ENCODE measurements at regions not wholly inside any gene's neighbourhood (a gene's known extent, or its start where the extent isn't known, plus 50 kb on each side); places are given as distances from the start of the nearest gene placed in this dataset.
A peak's percentile ranks its signal among the peaks of the same experiment; 100 is the strongest.

DNA sequence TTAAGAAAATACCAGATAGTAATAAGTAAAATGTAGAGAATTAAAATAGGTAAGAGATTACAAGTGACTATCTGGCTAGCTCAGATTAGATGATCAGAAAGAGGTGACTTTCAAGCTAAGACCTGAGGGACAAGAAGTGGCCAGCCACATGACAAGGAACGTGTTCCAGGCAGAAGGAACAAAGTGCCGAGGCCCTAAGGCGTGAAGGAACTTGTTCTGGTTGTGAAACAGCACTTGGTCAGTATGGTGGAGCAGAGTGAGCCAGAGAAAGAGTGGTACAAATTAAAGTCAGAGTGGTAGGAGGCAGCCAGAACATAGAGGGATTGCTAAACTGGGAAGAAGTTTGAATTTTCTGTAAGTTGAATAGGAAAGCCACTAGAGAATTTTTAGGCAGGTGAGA lies 73.6 kb downstream of the ADRB2 start:
- Histone ChIP-seq H3K4me1 (peaks cover 0 to 11% (median 3%) of the 10 kb centered on the region in 12 donors), H3K27me3 (no peaks in the 10 kb centered on the region), H3K9me3 (peaks cover 0 to 14% (median 0%) of the 10 kb centered on the region in 12 donors), H3K36me3 (no peaks in the 10 kb centered on the region), H3K27ac (no peak overlapping the region), H3K4me3 (no peak overlapping the region)
- TF ChIP-seq CTCF (IDR thresholded peaks at IDR 0.05) (no peak), POLR2A (IDR thresholded peaks at IDR 0.05) (no peak)
- intact Hi-C loops (cut with DNase I): loop anchor here in 1 of 10 donors (5.0 kb wide), 1 partner anchor 33 kb away; no protein-coding TSS in a partner anchor
- WGBS, 4 donors: 77 to 93% (median 83%) methylated on average over 3 of the region's 3 CpGs
- ATAC-seq (no peak), DNase-seq (no peak)

- WGBS, 4 donors: 77 to 88% (median 84%) methylated on average over 2 of the region's 2 CpGs
- DNase-seq (no peak), ATAC-seq (no peak)
- no peaks in the 10 kb centered on the region for H3K27me3 ChIP-seq
- H3K36me3 ChIP-seq: no peaks in the 10 kb centered on the region
- peaks cover 0 to 19% (median 5%) of the 10 kb centered on the region in 12 donors for H3K4me1 ChIP-seq
- intact Hi-C loops (cut with DNase I): loop anchor here in 1 of 10 donors (5.0 kb wide), 1 partner anchor 35 kb away; no protein-coding TSS in a partner anchor
- H3K9me3 ChIP-seq: no peaks in the 10 kb centered on the region
- TF ChIP-seq POLR2A (IDR thresholded peaks at IDR 0.05): no peak
- no peak for TF ChIP-seq CTCF (IDR thresholded peaks at IDR 0.05)
- no peak overlapping the region for H3K4me3 ChIP-seq
- no peak overlapping the region for H3K27ac ChIP-seq
Measured at GRCh38 chr5:148902478-148902877, 76.1 kb downstream of the ADRB2 start.

DNA sequence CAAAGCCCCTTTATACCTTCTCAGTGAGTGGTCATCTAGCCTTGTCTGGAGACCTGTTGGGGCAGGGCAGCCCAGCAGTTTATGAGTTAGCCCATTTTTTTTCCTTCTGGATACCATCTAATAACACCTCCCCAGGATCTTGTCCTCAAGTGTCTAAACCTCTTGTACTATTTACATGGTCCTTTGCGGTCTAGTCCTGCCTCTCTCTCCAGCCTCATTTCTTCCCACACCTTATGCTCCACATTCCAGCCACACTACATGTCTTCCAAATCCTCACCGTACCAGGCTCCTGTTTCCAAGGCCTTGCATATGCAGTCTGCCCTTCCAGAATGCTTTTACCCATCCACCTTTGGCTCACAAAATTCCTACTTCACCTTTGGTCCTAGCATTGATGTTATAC lies 77.2 kb downstream of the ADRB2 start:
- no peaks in the 10 kb centered on the region for H3K9me3 ChIP-seq
- DNase-seq (no peak), ATAC-seq (no peak)
- no peaks in the 10 kb centered on the region for H3K36me3 ChIP-seq
- H3K4me1 ChIP-seq: peaks cover 0 to 19% (median 5%) of the 10 kb centered on the region in 12 donors
- WGBS, 4 donors: 60 to 94% (median 84%) methylated on average over 2 of the region's 2 CpGs
- H3K27me3 ChIP-seq: no peaks in the 10 kb centered on the region
- no peak overlapping the region for H3K4me3 ChIP-seq
- no peak for TF ChIP-seq CTCF (IDR thresholded peaks at IDR 0.05)
- no peak for TF ChIP-seq POLR2A (IDR thresholded peaks at IDR 0.05)
- H3K27ac ChIP-seq: peak overlapping the region in 1 of 12 donors; percentile 71
- intact Hi-C loops (cut with DNase I): loop anchor here in 1 of 10 donors (5.0 kb wide), 1 partner anchor 36 kb away; no protein-coding TSS in a partner anchor

GRCh38 chr5:148904440-148904839 lies 78.0 kb downstream of the ADRB2 start:
- no peak for TF ChIP-seq POLR2A (IDR thresholded peaks at IDR 0.05)
- TF ChIP-seq CTCF (IDR thresholded peaks at IDR 0.05): no peak
- Histone ChIP-seq H3K36me3 (no peaks in the 10 kb centered on the region), H3K9me3 (no peaks in the 10 kb centered on the region), H3K4me1 (peaks cover 0 to 19% (median 5%) of the 10 kb centered on the region in 12 donors), H3K27me3 (no peaks in the 10 kb centered on the region), H3K27ac (peak overlapping the region in 10 of 12 donors; percentile 44 to 79 (median 64)), H3K4me3 (no peak overlapping the region)
- ATAC-seq (peak; percentile 94 to 96 (median 96)), DNase-seq (peak; percentile 35 to 83 (median 67))
- 17 to 46% (median 36%) methylated on average over 1 of the region's 1 CpG for WGBS, 4 donors
- intact Hi-C loops (cut with DNase I): loop anchor here in 1 of 10 donors (5.0 kb wide), 1 partner anchor 37 kb away; no protein-coding TSS in a partner anchor

Data from heart left ventricle (tissue), 16 donors.